Tibial nerve (tissue), 4 donors: ENCODE measurements at regions not wholly inside any gene's neighbourhood (a gene's known extent, or its start where the extent isn't known, plus 50 kb on each side); places are given as distances from the start of the nearest gene placed in this dataset.
"Not testable (repeated sequence)": the region's sequence is repeated elsewhere in the genome, so short reads cannot be mapped to it uniquely, and the experiment has no call there.

Experiments
- CTCF ChIP-seq, 5 experiments: fragments of 200-600 bp in 3 of 5; fragments of 450-650 bp in 2 of 5; sonication (generic) in 3 of 5; IDR thresholded peaks; one replicate each; pipeline ENCODE4 v1.5.1; 2016 to 2019; ENCODE audit warnings: antibody characterized with exemption in 5 of 5, mild to moderate bottlenecking in 3 of 5, moderate library complexity in 2 of 5
- EP300 ChIP-seq, 2 donors: sonication (generic); formaldehyde crosslinking; IDR thresholded peaks; one replicate each; pipeline ENCODE4 v1.6.1; 2017; ENCODE audit warnings: antibody characterized with exemption in 2 of 2, mild to moderate bottlenecking in 1 of 2
- POLR2A ChIP-seq, 2 donors: fragments of 450-650 bp; IDR thresholded peaks; one replicate each; pipeline ENCODE4 v1.6.1; 2017; ENCODE audit warnings: antibody characterized with exemption in 2 of 2, mild to moderate bottlenecking in 2 of 2, moderate library complexity in 2 of 2

GRCh38 chr4:56132188-56132587 lies 183.4 kb downstream of the CEP135 start:
- not testable (repeated sequence) for TF ChIP-seq CTCF, EP300, POLR2A (IDR thresholded peaks at IDR 0.05)
